ENCODE measurements at regions not wholly inside any gene's neighbourhood (a gene's known extent, or its start where the extent isn't known, plus 50 kb on each side); places are given as distances from the start of the nearest gene placed in this dataset.

GRCh38 chr2:238965371-238966071 is 117.6 kb downstream of the TWIST2 start:
- no peak for TF ChIP-seq CTCF (IDR thresholded peaks at IDR 0.05)
- no peak for TF ChIP-seq EP300 (IDR thresholded peaks at IDR 0.05)
- TF ChIP-seq POLR2A (IDR thresholded peaks at IDR 0.05) = no peak
